Gastroesophageal sphincter (tissue), 3 donors: ENCODE measurements at regions not wholly inside any gene's neighbourhood (a gene's known extent, or its start where the extent isn't known, plus 50 kb on each side); places are given as distances from the start of the nearest gene placed in this dataset.

ENCODE experiments used
- EP300 ChIP-seq: sonication (generic); formaldehyde crosslinking; IDR thresholded peaks from one replicate; pipeline ENCODE4 v1.6.1; 2017; ENCODE audit warnings: antibody characterized with exemption, mild to moderate bottlenecking
- POLR2A ChIP-seq, 2 donors: fragments of 450-650 bp; IDR thresholded peaks; one replicate each; pipeline ENCODE4 v1.6.1; 2017; ENCODE audit warnings: antibody characterized with exemption in 2 of 2, mild to moderate bottlenecking in 2 of 2, moderate library complexity in 1 of 2
- POLR2AphosphoS5 ChIP-seq: sonication (generic); formaldehyde crosslinking; IDR thresholded peaks from one replicate; pipeline ENCODE4 v1.6.1; 2017; ENCODE audit warnings: antibody characterized with exemption
- TF ChIP-seq, protein P1 (sequence below), 4 experiments: fragments of 200-600 bp in 2 of 4; fragments of 450-650 bp in 2 of 4; sonication (generic) in 1 of 4; IDR thresholded peaks; one replicate each; pipeline ENCODE4 v1.5.1; 2017 to 2019; ENCODE audit warnings: antibody characterized with exemption in 4 of 4, mild to moderate bottlenecking in 2 of 4, moderate library complexity in 2 of 4

DNA sequence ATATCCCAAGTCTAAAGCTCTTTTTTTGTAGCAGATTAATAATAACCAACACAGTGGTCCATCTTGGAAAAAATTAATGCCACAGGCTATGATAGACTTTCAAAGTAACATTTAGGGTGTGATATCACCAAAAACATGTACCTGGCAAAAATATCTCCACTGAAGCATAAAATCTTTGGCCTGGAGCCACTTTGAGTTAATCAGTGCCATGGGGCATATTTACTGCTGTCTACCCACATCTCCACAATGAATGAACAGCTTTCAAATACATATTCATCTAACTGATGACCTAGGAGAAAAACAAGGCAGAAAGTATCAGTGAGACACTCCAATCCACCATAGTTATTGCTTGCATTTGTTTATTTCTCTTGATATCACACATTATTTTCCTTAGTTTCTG is 296.0 kb upstream of the MDFIC2 start:
- TF ChIP-seq, protein P1, sequence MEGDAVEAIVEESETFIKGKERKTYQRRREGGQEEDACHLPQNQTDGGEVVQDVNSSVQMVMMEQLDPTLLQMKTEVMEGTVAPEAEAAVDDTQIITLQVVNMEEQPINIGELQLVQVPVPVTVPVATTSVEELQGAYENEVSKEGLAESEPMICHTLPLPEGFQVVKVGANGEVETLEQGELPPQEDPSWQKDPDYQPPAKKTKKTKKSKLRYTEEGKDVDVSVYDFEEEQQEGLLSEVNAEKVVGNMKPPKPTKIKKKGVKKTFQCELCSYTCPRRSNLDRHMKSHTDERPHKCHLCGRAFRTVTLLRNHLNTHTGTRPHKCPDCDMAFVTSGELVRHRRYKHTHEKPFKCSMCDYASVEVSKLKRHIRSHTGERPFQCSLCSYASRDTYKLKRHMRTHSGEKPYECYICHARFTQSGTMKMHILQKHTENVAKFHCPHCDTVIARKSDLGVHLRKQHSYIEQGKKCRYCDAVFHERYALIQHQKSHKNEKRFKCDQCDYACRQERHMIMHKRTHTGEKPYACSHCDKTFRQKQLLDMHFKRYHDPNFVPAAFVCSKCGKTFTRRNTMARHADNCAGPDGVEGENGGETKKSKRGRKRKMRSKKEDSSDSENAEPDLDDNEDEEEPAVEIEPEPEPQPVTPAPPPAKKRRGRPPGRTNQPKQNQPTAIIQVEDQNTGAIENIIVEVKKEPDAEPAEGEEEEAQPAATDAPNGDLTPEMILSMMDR (IDR thresholded peaks at IDR 0.05) = no peak
- TF ChIP-seq POLR2A (IDR thresholded peaks at IDR 0.05) (no peak), POLR2AphosphoS5 (no peak), EP300 (no peak)
